Right kidney (tissue), 1 donor: ENCODE measurements at regions not wholly inside any gene's neighbourhood (a gene's known extent, or its start where the extent isn't known, plus 50 kb on each side); places are given as distances from the start of the nearest gene placed in this dataset.

Experiments used
- DNase-seq: peaks from one replicate; pipeline ENCODE4 v3.0.0-alpha.2; 2016

DNA sequence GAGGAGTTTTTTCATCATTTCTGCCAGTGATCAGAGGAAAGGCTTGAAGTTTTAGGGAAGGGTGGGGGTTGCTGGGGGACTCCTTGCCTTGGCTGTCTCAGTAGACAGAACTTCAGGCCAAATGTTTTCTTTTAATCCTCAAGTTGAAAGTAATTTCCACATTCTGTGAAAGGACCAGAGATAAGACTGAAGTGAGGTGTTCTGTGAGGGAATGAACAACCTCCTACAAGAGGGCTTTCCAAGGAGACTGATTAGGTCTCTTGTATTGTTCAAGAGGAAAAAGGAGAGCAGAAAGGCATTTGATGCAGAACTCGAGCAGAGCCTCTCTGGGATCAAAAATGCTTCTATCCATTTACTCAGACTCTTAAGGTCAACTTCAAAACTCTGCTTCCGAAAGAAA is 282.1 kb upstream of the ATP10B start:
- DNase-seq, result no peak

- DNase-seq, result no peak
Observed at GRCh38 chr5:161115941-161116340, 263.9 kb upstream of the ATP10B start.

- no peak for DNase-seq
Observed at GRCh38 chr5:161112371-161112770, 260.4 kb upstream of the ATP10B start.

- no peak for DNase-seq
Observed at GRCh38 chr5:161105525-161105924, 253.5 kb upstream of the ATP10B start.

- no peak for DNase-seq
Observed at GRCh38 chr5:161098516-161098915, 246.5 kb upstream of the ATP10B start.

GRCh38 chr5:161096581-161096980 is 244.6 kb upstream of the ATP10B start:
- DNase-seq, result no peak

DNA sequence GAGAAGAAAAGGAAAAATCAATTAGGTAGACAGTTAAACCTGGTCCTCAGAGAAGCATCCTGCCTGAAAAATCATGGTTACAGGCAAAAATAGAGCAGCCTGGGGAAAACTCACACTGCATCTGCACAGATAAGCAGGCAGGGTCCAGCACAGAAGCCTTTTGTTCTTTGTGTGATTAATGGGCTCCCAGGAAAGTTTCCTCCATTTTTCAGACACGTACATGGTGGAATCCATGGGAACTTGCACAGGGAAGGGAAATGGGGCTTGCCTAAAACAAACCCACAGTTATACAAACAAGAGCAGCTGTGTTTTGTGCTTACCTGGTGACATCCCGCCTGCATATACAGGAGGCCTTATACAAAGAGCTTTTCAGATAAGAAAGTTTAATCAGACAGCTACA is 243.9 kb upstream of the ATP10B start:
- no peak for DNase-seq

GRCh38 chr5:161094411-161094810 is 242.4 kb upstream of the ATP10B start:
- no peak for DNase-seq

DNA sequence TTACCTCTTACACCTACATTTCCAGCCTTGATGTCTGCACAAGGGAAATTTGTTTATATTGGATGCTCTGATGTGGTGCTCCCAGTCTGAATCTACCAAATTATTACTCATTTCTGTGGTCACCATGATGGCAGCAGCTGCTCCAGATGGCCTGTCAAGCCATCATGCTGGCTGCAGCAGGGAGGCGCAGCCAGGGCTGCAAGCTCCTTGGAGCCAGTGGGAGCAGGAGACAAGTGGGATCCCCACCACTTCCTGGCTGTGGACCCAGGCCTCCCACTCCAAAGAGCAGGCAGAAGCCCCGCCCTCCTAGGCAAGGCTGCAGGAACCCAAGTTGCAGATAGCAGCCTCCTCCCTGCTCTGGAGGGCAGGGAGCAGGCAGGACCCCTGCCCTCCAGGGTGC is 241.1 kb upstream of the ATP10B start:
- no peak for DNase-seq

- DNase-seq, result no peak
Observed at GRCh38 chr5:161089569-161089968, 237.6 kb upstream of the ATP10B start.

GRCh38 chr5:161086461-161086860 is 234.4 kb upstream of the ATP10B start:
- DNase-seq, result no peak

DNA sequence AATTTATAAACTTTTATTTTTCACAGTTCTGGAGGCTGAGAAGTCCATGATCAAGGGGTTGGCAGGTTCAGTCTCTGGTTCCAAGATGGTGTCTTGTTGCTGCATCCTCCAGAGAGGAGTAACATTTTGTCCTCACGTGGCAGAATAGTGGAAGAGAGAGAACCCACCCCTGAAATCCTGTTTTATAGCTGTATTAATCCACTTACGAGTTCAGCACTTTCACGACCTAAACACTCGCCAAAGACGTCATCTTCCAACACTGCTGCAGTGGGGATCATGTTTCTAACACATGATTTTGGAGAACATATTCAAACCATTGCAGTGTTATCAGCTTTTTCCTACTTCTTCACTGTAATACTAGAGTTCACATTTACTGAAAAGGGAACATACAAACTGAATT is 233.0 kb upstream of the ATP10B start:
- DNase-seq, result no peak

- DNase-seq, result no peak
Observed at GRCh38 chr5:161084115-161084514, 232.1 kb upstream of the ATP10B start.

GRCh38 chr5:161078793-161079192 is 226.8 kb upstream of the ATP10B start:
- no peak for DNase-seq

DNA sequence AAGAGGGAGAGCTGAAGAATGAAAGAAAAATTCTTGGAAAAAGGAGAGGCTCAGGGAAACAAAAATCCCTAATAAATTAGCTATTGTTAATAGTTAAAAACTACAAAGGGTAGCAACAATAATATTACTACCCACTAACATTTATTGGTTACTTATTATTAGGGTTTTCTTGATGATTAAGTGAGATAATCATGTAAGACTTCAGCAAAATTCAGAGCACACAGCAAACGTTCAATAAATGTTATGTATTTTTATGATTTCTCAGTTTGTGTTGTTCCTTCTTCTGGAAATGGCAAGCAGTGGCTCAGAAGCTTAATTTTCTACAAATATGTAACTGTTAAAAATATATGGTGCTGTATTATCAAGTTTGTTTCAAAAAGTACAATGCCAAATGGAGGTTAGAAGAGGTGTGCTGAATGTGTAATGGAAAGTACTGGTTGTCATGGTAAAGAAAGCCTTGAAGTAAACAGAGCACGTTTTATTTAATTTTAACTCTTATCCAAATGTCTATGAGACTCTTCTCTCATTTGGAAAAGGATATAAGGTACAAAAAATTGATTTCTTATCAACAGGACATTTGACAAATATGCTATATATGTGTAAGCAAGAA is 226.0 kb upstream of the ATP10B start:
- DNase-seq, result no peak

- no peak for DNase-seq
Observed at GRCh38 chr5:161077496-161077895, 225.5 kb upstream of the ATP10B start.

- no peak for DNase-seq
Observed at GRCh38 chr5:161064781-161065180, 212.8 kb upstream of the ATP10B start.

- no peak for DNase-seq
Observed at GRCh38 chr5:161064297-161064696, 212.3 kb upstream of the ATP10B start.

DNA sequence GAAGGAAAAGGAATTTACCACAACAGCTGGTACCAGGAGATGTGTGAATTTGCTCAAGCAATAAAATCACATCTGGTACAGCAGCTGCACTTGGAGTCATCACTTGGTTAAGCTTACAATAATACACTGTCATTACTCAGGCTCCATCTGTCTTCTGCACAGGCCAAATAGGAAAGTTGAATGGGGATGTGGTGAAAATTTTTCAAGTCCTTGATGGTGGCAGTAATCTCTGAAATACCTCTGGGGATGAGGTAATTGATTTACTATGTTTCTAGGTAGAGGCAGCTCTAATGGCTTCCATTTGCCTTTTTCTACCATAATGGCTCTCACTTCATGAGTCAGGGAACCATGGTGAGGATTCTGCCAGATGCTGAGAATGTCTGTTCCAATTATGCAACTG is 206.8 kb upstream of the ATP10B start:
- DNase-seq, result no peak

DNA sequence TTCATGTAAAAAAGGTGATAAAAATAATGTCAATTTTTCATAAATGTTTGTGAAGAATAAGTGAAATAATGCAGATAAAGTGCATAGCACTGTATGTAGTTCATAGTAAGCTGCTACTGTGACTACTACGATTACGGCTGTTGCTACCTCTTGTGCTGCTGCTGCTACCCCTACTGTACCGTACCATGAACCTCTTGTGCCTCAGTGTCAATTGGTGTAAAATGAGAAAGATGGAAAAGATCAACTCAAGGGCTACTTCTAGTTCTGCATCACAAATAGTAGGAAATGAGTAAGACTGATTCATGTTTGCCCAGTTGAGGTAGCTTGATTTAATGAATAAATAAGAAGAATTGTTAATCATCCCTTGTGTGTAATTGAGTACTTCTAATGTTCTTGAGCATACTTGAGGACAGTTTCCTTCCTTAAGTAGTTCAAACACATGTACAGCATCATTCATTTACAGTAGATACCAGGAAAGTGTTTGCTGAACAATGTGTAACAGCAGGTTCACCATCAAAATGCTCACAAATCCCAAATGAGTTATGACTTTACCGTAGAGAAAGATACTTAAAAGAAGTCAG is 200.0 kb upstream of the ATP10B start:
- no peak for DNase-seq

DNA sequence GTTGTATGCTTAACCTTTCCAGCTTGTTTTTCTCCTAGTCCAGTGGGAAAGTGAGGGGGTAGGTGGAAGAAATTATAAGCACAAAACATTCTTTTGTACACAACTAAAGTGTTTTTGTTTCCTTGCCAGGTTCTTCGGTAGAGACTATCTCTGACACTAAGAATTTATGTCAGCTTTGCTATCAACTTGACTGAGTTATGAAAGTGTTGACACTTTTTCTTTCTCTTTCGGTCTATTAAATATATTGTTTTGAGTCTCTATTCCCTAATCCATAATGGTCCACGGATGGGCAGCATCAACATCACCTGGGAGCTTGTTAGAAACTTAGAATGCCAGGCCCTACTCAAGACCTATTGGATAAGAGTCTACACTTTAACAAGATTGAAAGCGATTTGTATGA is 195.0 kb upstream of the ATP10B start:
- DNase-seq, result no peak

DNA sequence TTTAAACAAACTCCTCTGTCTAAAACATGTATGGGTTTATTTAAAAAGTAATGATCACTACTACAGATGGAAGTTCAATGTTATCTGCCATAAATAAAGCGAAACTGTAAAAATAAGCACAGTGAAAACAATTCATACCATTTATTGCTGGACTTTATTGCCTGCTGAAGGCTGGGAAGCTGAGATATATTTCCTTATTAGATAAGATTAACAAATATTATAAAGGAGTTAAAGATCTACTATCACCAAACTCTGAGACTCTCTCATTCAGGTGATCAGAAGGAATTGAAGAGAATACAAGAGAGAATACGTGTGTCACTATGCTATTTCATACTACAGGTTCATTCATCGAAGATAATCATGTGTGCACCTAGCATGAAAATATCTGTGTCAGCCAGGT is 190.9 kb upstream of the ATP10B start:
- no peak for DNase-seq

- DNase-seq, result no peak
Observed at GRCh38 chr5:161042443-161042842, 190.4 kb upstream of the ATP10B start.

- DNase-seq, result no peak
Observed at GRCh38 chr5:161040818-161041217, 188.8 kb upstream of the ATP10B start.

DNA sequence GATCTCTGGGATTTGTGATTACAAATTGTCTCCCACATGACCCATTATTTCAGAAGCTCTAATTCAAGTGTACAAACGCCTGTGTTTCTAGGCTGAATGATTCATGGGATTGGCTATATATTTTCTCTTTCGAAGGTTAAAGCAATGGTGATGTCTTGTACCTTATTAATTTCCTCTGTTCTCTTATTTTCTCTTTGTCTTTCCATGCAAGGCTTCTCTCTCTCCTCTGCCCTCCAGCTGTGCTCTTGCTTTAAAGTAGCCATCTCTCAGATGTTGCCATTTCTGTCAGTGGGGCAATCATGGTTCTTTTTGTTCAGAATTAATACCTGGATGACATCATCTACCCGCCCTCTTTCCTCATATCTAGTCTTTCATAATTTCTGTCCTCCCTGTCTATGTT is 184.3 kb upstream of the ATP10B start:
- DNase-seq, result no peak
